ENCODE measurements at regions not wholly inside any gene's neighbourhood (a gene's known extent, or its start where the extent isn't known, plus 50 kb on each side); places are given as distances from the start of the nearest gene placed in this dataset.

DNA sequence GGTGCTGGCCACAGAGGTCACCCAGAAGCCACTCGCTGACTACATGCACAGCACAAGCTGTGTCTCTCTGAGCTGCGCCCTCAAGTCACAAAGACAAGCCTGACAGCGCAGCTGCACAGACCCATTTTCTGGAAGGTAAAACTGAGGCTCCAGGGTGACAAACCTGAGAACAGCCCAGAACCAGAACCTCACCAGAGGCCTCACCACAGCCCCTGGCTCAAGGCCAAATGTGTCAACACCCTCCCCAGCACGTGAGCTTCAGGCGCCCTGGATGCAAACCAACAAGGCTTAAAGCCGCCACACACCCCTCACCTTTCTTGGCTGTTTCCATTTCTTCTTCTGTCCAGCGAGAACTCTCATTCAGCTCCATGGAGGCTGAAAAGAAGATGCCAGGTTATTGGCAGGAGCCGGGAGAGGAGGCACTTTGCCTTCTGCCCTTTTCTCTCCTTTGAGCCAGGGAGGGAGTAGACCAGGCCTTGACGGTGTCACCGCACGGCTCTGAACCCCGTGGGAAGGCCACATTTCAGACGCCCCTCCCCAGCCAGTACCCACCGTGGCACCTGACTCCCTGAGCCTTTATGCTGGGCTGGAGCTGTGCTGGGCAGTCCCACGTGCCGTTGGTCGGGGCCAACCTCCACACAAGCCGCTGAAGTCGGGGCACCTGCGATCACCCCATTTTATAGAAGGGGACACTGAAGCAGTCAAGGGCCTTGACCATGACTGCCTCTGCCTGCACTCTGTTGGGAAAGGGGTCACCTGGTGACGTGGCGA lies 103.1 kb downstream of the RFLNA start:
- no peak overlapping the region for H3K27ac Mint-ChIP-seq

More for the DNA sequence above, 103.1 kb downstream of the RFLNA start:
- no peak overlapping the region for H2BK20ac ChIP-seq (ENCODE audit: low read depth, low read length, poor library complexity, severe bottlenecking)
- H3K4ac ChIP-seq (ENCODE audit: low read depth, low read length): no peak overlapping the region
- no peak overlapping the region for H3K18ac ChIP-seq (ENCODE audit: insufficient read length, low read depth, low read length)
- no peak overlapping the region for H3K14ac ChIP-seq (ENCODE audit: insufficient read depth, low read length)
- no peaks in the 10 kb centered on the region for H3K4me1 ChIP-seq (ENCODE audit: insufficient read depth, low read length)
- no peak overlapping the region for H3K23ac ChIP-seq (ENCODE audit: insufficient read length, low read depth, low read length)
- H3K9ac ChIP-seq (ENCODE audit: extremely low read depth, insufficient read length, low read length): no peak overlapping the region
- no peak overlapping the region for H3K4me2 ChIP-seq (ENCODE audit: insufficient read depth, insufficient read length, low read length)
- H4K8ac ChIP-seq (replicated peaks; ENCODE audit: insufficient read length, low read depth, low read length): no peak overlapping the region
- no peak overlapping the region for H3K4me3 Mint-ChIP-seq
- no peak overlapping the region for H2BK120ac ChIP-seq (ENCODE audit: low read depth, low read length, poor library complexity, severe bottlenecking)
- H3K27me3 ChIP-seq (ENCODE audit: insufficient read depth, low read length): no peaks in the 10 kb centered on the region
- H3K56ac ChIP-seq (ENCODE audit: insufficient read length, low read depth, low read length): no peak overlapping the region
- H3K23me2 ChIP-seq (ENCODE audit: insufficient read length, low read depth, low read length, poor library complexity, severe bottlenecking): no peaks in the 10 kb centered on the region
- TF ChIP-seq, protein P1, sequence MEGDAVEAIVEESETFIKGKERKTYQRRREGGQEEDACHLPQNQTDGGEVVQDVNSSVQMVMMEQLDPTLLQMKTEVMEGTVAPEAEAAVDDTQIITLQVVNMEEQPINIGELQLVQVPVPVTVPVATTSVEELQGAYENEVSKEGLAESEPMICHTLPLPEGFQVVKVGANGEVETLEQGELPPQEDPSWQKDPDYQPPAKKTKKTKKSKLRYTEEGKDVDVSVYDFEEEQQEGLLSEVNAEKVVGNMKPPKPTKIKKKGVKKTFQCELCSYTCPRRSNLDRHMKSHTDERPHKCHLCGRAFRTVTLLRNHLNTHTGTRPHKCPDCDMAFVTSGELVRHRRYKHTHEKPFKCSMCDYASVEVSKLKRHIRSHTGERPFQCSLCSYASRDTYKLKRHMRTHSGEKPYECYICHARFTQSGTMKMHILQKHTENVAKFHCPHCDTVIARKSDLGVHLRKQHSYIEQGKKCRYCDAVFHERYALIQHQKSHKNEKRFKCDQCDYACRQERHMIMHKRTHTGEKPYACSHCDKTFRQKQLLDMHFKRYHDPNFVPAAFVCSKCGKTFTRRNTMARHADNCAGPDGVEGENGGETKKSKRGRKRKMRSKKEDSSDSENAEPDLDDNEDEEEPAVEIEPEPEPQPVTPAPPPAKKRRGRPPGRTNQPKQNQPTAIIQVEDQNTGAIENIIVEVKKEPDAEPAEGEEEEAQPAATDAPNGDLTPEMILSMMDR (conservative IDR thresholded peaks at IDR 0.05): no peak
- H3K4me1 Mint-ChIP-seq: peaks cover 12 to 35% of the 10 kb centered on the region in 2 experiments
- no peak overlapping the region for H3K27ac ChIP-seq (ENCODE audit: insufficient read length, low read depth, low read length)
- no peaks in the 10 kb centered on the region for H3K79me2 ChIP-seq (ENCODE audit: insufficient read depth, low read length)
- H2BK12ac ChIP-seq (ENCODE audit: insufficient read length, low read depth, low read length): no peak overlapping the region
- no peaks in the 10 kb centered on the region for H3K79me1 ChIP-seq (ENCODE audit: insufficient read depth, low read depth, low read length, poor library complexity, severe bottlenecking)
- no peaks in the 10 kb centered on the region; the same call in 1 of the 2 replicates for H3K27me3 Mint-ChIP-seq (ENCODE audit: low read depth)
- H2BK15ac ChIP-seq (ENCODE audit: low read depth, low read length): no peak overlapping the region
- no peaks in the 10 kb centered on the region for H3K9me3 Mint-ChIP-seq
- no peak overlapping the region for H2BK5ac ChIP-seq (ENCODE audit: insufficient read length, low read length)
- H3K9me3 ChIP-seq (ENCODE audit: control insufficient read depth, low read depth, low read length): no peaks in the 10 kb centered on the region
- no peaks in the 10 kb centered on the region for H4K20me1 ChIP-seq (ENCODE audit: control insufficient read depth, insufficient read depth, insufficient read length)
- no peak overlapping the region for H2AK5ac ChIP-seq (ENCODE audit: insufficient read length, low read length)
- no peak overlapping the region for H4K91ac ChIP-seq (ENCODE audit: insufficient read length, low read depth, low read length)
- no CpG with 5 or more reads among the region's 22 CpGs for WGBS (ENCODE audit: extremely low coverage, insufficient read length, low lambda C conversion rate)
- no peak overlapping the region for H4K5ac ChIP-seq (ENCODE audit: insufficient read length, low read depth, low read length)
- no peak for DNase-seq
- H2AFZ ChIP-seq (ENCODE audit: low read length): no peak overlapping the region
- H3T11ph ChIP-seq (ENCODE audit: low read length): no peak overlapping the region
- peaks cover 25 to 74% (median 62%) of the 10 kb centered on the region in 3 experiments; a peak in 6 of 7 replicates for H3K36me3 Mint-ChIP-seq (ENCODE audit: insufficient read depth in 1 of 3, low read depth in 3 of 3)

Measured in H9 (cell line).